NT2/D1 (cell line): ENCODE measurements at regions not wholly inside any gene's neighbourhood (a gene's known extent, or its start where the extent isn't known, plus 50 kb on each side); places are given as distances from the start of the nearest gene placed in this dataset.

Experiments used
- SUZ12 ChIP-seq: IDR thresholded peaks from 2 replicates; pipeline ENCODE4 v1.6.1; 2011; ENCODE audit not compliant: insufficient read length, insufficient read depth; ENCODE audit errors: extremely low read depth
- ZNF274 ChIP-seq: IDR thresholded peaks from 2 replicates; pipeline ENCODE4 v1.6.1; 2011; ENCODE audit warnings: mild to moderate bottlenecking, low read depth, low read length

GRCh38 chr5:133741396-133741795 is 129.1 kb upstream of the FSTL4 start:
- no peak for TF ChIP-seq ZNF274
- TF ChIP-seq SUZ12 = no peak
